ENCODE measurements at regions not wholly inside any gene's neighbourhood (a gene's known extent, or its start where the extent isn't known, plus 50 kb on each side); places are given as distances from the start of the nearest gene placed in this dataset.
"Not testable (repeated sequence)": the region's sequence is repeated elsewhere in the genome, so short reads cannot be mapped to it uniquely, and the experiment has no call there.

DNA sequence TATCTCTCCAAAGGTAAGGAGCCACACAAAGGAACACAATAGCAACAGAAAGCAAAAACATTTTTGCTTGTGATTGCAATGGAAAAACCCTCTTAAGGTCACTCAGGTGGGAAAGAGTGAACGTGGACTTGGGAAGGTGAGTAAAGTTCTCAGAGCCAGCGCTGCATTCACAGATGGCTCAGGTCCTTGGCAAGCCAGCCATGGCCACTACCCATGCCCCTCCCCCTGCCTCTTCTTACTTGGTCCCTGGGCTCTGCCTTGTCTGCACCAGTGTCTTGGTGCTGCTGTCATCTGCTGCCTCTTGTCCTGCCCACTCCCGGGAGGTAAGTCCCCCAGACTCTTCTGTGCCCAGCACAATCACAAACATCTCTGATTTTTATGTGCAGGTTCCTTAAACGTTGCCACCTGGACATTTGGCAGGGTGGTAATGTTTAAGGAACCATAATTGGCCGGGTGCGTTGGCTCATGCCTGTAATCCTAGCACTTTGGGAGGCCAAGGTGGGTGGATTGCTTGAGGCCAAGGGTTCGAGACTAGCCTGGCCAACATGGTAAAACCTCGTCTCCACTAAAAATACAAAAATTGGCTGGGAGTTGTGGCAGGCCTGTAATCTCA is 74.6 kb downstream of the FEM1C start:
- DNase-seq (ENCODE audit: low read depth in 3 of 3), result no peak

GRCh38 chr5:115467628-115468027 is 76.9 kb downstream of the FEM1C start:
- no peak for DNase-seq (ENCODE audit: low read depth in 3 of 3)

DNA sequence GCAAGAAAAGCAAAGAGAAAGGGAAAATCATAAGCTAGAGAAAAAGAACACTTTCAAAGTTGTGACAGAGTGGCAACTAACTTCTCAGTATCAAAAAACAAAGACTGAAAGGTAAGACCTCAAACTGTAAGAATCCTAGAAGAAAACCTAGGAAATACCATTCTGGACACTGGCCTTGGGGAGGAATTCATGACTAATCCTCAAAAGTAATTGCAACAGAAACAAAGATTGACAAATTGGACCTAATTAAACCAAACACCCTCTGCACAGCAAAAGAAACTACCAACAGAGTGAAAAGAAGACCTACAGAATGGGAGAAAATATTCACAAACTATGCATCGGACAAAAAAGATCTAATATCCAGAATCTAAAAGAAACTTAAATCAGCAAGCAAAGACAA is 79.1 kb downstream of the FEM1C start:
- DNase-seq (ENCODE audit: low read depth in 3 of 3), result no peak

- no peak for DNase-seq (ENCODE audit: low read depth in 3 of 3)
Observed at GRCh38 chr5:115463983-115464382, 80.6 kb downstream of the FEM1C start.

DNA sequence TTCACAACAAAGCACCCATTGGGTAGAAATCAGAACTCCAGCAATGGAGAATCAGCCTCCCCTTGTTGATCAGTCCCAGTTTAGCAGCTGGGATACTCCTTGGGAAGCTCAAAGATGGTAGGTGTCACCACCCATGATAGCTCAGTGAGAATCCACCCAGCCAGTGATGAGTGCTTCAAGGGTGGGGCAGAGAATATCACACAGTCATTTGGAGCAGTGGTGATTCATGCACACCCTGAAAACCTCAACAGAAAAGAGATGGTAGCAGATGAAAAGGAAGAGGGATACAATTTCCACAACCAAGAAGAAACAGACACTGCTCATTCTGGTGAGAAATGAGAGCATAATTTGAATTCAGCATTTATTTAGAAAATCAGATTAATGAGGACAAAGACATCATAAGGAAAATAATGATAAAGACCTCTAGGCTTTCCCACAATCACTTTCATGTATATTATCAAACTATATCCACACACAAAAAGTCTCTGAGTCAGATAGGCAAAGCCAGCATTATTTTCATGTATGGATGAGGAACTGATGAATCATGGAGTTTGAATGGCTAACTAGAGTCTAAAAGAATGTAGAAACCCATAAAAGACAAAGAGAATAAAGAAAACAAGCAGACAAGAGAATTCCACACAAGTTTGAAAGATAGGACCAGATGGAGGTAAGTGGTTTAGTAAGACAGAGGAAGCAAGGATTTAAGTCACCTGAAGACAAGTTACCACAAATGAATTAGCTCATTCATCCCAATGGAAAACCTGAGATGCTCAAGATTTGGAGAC is 82.9 kb downstream of the FEM1C start:
- peak in 1 of 3 experiments; percentile 19 for DNase-seq (ENCODE audit: low read depth in 3 of 3)

GRCh38 chr5:115461093-115461492 is 83.5 kb downstream of the FEM1C start:
- no peak for DNase-seq (ENCODE audit: low read depth in 3 of 3)

- DNase-seq (ENCODE audit: low read depth in 3 of 3), result peak in 1 of 3 experiments; percentile 2
Observed at GRCh38 chr5:115460472-115460871, 84.1 kb downstream of the FEM1C start.

DNA sequence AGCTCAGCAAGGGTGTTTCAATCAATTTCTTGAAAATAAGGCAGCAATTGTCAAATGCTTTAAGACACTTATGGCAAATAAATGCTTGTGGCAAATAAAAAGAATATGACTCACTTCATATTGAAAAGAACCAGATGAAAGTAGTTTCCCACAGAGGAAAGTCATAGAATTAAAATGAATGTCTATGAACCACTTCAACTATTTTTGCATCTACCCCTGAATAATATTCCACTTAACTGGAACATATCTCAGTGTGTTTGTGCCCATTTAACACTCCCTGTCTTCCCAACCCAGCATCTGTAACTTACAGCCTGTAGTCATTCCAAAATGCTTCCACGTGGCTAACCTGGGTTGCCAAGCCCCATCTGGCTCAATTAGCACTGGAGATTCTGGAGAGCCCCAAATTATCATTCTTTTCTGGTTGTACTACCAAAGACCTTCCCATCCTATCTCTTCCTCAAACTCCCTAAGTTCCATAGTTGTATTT is 84.7 kb downstream of the FEM1C start:
- no peak for DNase-seq (ENCODE audit: low read depth in 3 of 3)

DNA sequence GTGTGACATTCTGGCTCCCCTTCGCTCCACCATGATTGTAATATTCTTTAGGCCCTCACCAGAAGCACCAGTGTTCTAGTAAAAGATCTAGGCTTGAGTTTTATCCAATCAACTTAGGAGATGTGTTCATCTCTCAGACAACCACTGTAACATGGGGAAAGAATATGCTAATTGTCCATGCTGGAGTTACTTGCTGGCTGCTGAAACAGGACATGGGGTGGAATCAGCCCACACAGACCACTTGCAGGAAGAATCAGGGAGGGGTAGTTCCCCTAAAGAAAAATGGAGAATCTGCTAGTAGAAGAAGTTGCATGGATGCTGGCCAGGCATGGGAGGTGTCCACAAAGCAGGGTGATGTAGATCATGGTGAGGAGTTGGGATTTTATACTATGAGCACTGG is 86.2 kb downstream of the FEM1C start:
- no peak for DNase-seq (ENCODE audit: low read depth in 3 of 3)

DNA sequence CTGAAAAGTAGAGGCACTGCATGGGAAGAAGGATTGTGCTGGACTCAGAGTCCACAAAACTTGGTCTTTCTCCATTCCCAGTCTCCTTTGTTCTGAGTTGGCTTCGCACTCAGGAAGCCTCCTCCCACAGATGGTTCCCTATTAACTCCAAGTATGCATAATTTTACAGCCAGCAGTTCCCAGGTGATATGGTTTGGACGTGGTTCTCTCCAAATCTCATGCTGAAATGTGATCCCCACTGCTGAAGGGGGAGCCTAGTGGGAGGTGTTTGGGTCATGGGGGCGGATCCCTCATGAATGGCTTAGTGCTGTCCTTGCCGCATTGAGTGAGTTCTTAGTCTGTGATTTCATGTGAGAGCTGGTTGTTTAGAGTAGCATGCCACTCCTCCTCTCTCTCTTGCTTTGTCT is 86.6 kb downstream of the FEM1C start:
- no peak for DNase-seq (ENCODE audit: low read depth in 3 of 3)

- no peak for DNase-seq (ENCODE audit: low read depth in 3 of 3)
Observed at GRCh38 chr5:115457571-115457970, 87.0 kb downstream of the FEM1C start.

DNA sequence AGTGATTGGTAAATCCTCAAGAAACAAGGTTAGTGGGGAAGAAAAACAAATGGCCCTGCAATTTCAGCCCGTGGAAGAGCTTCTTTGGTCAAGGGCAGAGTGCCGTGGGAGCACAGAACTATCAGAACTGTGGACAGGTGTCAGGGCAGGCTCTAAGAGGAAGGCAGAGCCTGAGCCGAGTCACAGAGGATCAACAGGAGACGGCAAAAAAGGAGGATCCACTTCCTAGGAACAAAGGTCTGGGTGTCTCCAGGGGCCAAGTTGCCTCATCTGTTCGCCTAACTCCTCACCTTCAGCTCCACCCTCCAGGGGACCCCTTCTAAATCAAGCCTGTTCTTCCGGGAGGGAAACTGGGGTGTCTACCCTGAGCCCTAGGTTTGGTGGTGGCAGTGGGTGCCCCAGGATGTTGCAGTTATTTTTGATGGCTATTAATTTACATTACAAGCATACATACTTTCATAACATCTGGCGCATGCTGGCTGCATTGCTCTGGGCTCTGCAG is 88.0 kb downstream of the FEM1C start:
- no peak for DNase-seq (ENCODE audit: low read depth in 3 of 3)

- no peak for DNase-seq (ENCODE audit: low read depth in 3 of 3)
Observed at GRCh38 chr5:115456056-115456455, 88.5 kb downstream of the FEM1C start.

DNA sequence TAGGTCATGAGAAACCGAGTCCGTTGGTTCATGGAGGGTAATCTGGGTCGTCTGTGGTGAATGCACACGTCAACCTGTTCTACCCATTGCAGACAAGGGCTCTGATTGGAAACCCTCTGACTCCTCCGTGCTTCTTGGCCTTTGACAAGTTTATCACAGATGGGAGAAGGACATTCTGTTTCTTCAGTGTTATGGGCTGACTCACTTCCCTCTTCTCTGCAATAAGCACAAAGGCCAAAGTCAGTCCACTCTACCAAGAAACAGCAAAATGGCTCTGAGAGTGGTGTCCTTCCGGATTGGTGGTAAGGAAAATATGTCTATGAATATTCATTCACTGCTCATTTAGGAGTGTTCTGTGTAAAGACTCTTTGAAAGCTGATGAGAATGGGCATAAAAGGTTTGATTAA is 89.3 kb downstream of the FEM1C start:
- DNase-seq (ENCODE audit: low read depth in 3 of 3), result no peak

GRCh38 chr5:115453391-115454095 is 91.0 kb downstream of the FEM1C start:
- no peak for DNase-seq (ENCODE audit: low read depth in 3 of 3)

GRCh38 chr5:115452536-115453235 is 91.9 kb downstream of the FEM1C start:
- no peak for DNase-seq (ENCODE audit: low read depth in 3 of 3)

DNA sequence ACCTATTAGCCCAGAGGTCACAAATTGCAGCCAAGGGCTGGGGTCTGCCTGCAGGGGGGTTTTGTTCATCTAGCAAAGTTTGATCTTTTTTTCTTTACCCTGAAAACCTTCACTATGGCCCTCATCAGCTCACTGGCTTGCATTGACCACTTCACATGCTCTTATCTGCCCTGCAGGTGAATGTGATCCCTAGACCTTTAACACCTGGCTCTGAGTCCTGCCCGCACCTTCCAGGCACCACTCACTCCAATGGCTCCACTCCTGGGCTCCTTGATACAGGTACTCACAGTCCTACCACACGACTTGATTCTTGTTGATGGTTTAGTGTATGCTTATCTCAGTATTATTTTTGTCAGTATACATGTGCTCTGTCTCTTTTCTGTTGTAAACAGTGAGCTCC is 92.5 kb downstream of the FEM1C start:
- DNase-seq (ENCODE audit: low read depth in 3 of 3), result no peak

GRCh38 chr5:115450741-115451140 is 93.8 kb downstream of the FEM1C start:
- no peak for DNase-seq (ENCODE audit: low read depth in 3 of 3)

DNA sequence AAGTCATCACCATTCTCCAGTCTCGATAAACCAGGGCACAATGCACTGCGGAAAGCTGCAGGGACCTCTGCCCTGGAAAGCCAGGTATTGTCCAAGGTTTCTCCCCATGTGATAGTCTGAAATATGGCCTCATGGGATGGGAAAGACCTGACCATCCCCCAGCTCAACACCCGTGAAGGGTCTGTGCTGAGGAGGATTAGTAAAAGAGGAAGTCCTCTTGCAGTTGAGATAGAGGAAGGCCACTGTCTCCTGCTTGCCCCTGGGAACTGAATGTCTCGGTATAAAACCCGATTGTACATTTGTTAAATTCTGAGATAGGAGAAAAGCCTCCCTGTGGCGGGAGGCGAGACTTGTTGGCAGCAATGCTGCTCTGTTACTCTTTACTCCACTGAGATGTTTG is 95.9 kb downstream of the FEM1C start:
- DNase-seq (ENCODE audit: low read depth in 3 of 3), result not testable (repeated sequence)

DNA sequence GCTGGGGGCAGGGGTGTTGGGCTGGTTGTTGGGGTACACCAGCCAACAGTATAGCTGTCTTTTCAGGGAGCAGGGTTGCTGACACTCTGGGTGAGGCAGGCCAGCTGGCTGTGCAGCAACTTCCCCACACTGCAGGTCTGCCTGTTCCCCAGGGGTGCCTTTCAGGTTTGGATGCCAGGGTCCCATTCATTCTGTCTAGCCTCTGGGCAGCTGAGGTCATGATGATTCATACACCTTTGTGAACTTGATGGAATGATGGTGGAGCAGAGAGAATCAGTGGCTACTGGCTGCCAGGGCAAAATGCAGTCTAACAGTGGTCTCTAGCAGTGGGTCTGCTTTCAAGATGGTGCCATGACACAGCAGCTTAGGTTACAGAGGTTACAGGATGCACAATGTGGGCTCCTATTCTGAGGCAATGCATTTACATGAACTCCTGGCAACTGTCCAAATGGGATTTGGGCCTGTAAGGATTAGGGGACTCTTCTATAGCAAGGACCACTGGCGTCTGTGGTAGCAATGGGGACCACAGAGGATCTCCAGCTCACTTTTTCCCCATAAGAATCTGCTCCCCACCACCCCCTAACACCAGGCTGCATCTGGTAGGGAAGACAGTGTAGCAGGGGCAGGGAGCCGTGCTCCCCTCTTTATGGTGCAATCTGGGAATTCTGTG is 103.7 kb downstream of the FEM1C start:
- no peak for DNase-seq (ENCODE audit: low read depth in 3 of 3)

GRCh38 chr5:115439639-115440038 is 104.9 kb downstream of the FEM1C start:
- DNase-seq (ENCODE audit: low read depth in 3 of 3), result no peak
